Activated CD4-positive, alpha-beta T cell treated with anti-CD3 and anti-CD28 coated beads for 48 hours (primary cell): ENCODE measurements at regions not wholly inside any gene's neighbourhood (a gene's known extent, or its start where the extent isn't known, plus 50 kb on each side); places are given as distances from the start of the nearest gene placed in this dataset.

Experiments used
- DNase-seq: peaks from one replicate; pipeline ENCODE4 v3.0.0-alpha.2; 2020

DNA sequence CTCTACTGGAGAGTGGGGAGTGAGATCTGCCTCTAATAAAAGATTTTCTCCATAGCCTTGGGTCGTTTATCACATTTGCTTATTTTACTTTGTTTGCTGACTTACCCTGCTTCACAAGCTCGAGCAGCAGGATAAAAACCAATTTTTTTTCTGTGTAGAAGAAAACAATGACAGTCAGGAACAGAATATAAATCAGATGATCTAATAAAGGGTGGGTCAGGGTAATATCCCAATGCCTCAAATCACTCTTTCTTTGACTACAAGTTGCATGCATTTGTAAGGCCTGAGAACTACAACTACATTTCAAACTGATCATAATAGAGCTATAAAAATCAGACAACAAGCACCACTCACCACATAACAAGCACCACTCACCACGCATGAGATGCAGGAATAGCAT lies 174.4 kb upstream of the ADARB2 start:
- DNase-seq: no peak

DNA sequence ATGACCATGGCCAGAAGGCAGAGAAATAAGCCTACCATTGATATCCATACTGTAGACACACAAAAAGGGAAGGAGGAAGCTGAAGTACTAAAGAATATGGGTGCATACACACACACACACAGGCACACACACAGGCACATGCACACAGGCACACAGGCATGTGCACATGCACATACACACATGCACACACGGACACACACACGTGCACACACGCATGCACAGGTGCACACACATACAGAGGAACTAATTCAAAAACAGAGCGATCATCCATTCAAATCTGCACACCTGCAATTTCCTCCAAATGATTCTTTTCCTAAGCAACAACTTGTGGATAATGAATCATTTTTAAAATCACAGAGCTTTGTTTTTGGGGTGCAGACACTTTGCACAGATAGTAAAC lies 166.7 kb upstream of the ADARB2 start:
- no peak for DNase-seq

DNA sequence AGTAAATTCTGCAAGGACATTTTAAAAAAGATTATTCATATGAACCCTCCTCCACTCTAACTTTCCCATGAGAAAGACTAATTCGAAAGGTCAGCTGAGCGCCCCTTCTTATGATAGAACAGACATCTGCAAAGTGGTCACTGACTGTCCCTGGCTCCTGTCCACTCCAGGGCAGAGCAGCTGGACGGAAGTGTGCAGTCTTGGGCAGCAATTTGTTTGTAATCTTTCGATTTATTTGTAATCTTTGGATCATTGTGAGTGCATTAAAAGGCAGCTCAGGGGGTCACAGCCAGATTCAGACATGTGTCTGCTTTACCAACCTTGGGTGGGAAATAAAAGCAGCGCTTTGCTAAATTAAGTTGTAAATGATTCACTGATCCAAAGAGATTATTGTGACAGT lies 158.8 kb upstream of the ADARB2 start:
- no peak for DNase-seq

DNA sequence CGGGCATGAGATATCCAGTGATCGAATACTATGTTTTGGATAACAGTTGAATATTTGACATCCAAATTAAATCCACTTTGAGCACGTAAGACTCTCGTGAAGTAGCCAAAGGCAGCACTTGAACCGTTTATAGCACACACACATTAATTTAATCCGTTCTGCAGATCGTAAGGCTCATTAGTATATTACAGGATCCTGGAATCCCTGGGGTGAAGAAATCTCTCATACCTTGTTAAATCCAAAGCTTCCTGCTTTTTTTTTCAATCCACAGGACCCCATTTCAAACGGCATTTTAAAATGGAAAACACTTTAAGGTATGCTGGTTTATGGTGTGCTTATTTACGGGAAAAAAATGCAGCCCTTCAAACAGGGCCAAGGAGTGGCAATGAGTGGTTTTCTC lies 158.4 kb upstream of the ADARB2 start:
- DNase-seq: no peak

DNA sequence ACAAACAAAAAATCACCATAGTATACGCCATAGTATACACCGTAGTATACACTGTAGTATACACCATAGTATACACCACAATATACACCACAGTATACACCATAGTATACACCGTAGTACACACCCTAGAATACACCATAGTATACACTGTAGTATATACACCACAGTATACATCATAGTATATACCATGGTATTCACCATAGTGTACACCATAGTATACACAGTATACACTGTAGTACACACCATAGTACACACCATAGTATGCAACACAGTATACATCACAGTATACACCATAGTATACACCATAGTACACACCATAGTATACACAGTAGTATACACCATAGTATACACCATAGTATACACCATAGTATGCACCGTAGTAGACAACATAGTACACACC lies 157.6 kb upstream of the ADARB2 start:
- no peak for DNase-seq

DNA sequence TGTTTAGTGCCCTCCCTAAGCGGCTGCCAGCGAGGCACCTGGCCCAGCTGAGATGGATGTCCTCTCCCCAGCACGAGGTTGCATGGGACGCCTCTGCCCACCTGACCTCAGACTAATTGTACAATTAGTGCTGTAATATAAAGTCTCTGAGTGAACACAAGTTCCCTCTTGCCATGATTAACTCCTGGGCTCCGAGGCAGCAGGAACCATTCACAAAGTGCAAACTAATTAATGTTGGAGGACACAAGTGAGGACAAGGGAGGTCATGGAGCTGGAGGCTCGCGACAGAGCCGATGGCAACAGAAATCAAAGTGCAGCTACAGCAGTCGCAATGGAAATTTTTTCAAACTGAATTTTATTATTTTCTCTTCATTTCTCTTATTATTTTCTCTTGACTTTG lies 156.6 kb upstream of the ADARB2 start:
- DNase-seq: no peak

DNA sequence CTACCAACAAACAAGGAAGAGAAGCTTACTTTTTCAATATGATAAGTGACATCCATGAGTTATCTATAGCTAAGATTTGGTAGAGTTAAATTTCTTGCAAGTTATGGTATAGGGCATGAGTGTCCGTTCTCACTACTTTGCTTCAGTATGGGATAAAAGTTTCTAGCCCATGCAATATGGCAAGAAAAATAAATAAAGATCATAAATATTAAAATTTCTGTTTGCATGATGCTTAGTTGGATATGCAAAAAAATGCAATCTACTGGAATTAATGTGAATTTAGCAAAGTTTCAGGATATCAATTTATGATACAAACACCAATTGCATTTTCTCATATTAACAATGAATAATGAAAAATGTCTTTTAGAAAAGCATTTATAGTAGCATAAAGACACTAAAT lies 148.7 kb upstream of the ADARB2 start:
- no peak for DNase-seq

DNA sequence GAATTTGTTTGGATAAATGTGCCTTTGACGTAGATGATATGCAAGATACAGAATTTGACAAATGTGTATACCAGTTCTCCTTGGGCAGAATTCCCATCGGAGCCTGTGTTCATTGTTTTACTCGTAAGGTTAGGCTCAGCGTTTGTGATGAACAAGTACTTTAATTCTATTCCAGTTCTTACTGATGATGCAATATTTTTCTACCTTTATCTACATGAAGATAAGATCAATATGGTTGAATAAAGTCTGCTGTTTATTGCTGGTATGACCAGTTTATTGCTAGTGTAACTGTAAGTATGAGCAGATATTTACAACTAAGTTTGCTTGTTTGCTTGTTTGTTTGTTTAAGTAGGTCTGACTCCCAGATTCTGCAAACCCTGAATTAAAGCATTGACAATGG lies 145.4 kb upstream of the ADARB2 start:
- DNase-seq: no peak

DNA sequence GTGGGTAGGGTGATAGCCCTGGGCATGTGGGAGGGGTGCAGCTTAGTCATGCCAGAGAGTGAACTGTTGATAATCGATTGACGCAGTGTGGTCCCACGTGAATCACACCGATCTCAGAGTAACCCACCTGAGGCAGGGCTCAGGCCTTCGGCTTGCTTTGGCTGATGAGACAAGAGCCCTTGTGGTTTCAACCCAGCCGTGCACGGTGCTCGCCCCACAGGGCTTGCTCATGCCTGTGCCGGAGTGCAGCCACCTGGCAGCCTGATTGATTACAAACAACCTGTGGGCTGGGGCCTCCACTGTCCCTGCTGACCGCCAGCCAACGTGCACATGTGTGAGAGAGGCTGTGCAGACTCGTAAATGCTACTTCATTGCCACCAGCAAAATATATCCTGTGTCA lies 144.9 kb upstream of the ADARB2 start:
- no peak for DNase-seq

DNA sequence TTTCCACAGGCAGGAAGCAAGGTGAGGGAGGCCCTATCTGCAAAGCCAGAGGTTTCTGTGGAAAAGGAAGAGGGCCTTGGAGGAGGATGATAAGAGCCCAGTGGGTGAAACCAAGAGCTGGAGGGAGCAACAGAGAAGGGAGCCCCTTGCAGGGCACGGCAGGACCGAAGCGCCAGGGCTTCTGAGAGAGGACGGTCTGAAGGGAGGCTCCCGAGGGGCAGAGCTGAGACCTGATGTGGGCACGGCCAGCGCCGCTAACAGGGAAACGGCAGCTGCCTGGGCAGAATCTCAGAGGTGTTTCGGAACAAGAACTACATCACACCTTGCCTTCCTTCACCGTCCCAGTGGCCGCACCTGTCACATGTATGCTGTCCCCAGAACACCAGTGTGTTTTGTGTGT lies 144.3 kb upstream of the ADARB2 start:
- DNase-seq: no peak

DNA sequence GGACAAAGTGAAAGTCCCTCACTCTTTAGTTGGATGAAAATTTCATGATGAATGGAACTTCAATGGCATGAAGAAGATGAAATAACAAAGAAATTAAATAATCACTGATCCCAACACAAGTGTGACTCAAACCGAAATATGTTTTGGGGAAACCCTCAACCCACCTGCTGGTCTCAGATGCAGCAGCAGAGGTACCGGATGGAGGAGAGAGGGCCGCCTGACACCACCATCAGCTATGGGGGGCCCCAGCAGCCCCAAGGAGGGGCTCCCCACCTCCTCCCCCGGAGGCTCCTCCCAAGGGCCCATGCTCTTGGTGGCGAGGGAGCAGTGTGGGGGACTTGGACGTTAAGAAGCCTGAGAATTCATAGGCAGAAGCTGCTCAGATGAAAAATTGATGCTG lies 137.2 kb upstream of the ADARB2 start:
- no peak for DNase-seq

DNA sequence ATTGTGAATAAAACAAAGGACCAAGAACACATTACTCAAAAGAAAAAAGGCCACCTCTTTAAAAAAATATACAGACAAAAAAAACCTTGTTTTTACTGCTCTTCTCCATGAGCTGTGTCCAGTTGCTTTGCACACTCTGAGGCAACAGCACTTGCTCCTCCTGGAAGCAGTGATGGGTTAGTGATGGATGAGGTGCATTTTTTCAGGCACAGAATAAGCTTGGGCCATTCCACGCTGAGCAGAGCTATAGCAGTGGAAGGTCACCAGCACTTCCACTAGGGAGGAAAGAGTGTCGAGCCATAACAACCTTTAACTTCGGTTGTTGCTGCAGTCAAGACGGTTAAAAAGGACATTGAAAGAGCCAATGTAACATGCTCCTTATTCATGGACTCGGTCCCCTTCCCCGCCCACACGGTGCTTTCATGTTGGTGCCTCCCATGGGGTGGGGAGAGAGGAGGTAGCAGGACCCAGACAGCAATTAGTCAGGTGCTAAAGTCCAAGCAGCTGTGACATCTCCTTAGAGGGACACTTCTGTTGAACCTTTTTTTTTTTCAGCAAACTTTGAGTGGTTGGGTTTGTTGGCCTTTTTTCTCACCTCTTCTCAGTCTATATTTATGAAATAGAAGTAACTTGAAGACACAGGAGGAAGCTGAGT lies 136.5 kb upstream of the ADARB2 start:
- no peak for DNase-seq

DNA sequence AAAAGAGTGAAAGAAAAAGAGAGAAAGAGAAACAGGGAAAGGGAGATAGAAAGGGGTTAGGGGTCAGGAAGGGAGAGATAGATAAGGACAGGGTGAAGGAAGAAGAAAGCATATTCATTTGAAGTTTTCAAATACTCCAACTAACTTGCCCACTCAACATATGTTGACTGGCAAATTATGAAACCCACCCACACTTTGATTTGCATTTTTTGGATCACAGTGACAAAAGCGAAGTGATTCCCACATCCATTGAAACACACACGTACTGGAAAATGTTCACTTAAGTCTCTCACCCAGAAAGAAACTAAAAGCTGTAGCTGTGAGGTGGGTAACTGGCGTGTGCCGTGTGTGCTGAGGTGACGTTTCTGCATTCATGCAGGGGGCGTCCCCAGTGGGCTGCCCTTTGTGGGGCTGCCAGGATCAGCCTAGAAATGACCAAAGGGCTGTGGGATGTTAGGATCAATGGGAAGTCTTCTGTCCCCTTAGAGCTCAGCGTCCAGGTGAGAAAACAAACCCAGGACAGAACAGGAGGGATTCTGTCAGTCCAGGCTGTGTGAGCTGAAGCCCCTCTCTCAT lies 134.9 kb upstream of the ADARB2 start:
- no peak for DNase-seq

DNA sequence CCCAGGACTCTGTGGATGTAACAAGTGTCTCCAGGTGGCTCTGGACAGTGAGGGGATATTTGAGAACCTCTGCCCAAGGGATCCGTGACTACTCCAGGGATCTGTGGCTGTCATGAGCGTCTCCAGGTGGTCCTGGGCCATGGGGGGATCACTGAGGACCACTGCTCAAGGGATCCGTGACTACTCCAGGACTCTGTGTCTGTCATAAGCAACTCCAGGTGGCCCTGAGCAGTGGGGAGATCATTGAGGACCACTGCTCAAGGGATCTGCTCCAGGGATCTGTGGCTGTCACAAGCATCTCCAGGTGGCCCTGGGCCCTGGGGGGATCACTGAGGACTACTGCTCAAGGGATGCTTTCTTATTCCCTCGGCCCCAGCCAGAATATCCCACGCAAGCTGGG lies 133.2 kb upstream of the ADARB2 start:
- no peak for DNase-seq

DNA sequence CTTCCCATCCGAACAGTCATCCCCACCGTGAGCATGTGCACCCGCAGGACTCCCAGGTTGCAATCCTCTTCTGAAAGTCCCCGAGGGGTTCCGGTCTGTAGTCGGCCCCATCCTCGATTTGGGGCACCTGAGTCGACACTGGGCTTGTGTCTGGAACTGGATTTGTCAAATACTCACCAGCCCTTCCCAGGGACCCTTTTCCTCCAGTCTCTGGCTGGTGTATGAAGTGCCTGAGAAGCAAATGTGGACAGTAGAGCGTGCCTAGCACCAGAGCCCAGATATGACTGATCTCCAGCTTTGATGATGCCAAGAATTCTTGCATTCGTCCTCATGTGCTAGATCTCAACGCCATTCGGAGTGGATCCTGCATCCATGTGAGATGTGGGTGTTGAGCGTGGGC lies 132.5 kb upstream of the ADARB2 start:
- DNase-seq: no peak

DNA sequence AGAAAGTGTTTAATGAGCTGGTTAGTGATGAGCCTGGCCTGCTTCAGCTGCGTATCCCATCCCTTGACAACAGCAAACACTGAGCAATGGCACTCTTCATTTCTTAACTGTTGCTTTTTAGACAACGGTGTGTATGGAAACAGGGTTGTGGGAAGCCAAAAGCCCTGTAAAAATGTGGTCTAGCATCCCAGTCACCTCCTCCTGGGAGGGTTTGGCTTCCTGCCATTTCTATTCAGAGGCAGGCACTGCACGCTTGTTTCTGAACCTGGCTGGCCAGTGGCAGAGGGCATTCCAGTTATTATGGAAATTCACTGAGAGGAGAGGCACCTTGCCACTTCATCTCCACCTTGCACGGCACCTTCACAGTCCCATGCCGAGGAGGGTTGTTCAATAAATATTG lies 123.0 kb upstream of the ADARB2 start:
- no peak for DNase-seq

DNA sequence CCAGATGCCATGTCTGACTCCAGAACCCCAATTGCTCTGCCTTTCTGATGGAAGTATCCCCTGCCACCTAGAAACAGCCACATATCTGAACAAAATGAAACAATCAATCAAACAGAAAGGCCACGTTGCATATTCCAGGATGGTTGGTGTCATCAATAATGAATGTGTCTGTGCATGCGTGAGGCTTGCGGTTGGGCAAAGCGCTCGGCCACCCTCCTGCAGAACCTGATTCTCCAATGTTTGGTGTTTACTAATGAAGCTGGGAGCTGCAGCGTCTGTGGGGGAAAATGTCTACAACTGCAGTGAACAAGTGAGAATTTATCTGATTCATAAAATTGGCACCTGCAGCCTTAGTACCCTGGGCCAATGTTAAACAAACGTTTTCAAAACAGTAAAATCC lies 121.2 kb upstream of the ADARB2 start:
- no peak for DNase-seq

DNA sequence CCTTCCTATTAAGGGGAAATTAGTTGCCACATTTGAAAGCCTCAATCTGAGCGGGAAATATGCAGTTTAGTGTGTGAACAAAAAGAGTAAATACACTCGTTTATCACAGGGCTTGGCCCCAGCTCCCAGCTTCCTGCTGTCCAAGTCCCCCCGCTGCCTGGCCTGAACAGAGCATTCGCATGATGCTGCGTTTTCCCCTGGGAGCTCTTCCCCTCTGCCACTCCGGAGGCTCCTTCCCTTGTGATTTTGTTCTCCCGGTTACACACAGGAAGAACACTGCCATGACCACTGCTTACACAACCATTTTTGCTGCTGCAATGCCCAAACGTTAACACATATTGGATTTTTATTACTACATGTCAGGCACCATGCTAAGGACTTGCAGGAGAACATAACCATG lies 120.7 kb upstream of the ADARB2 start:
- no peak for DNase-seq

DNA sequence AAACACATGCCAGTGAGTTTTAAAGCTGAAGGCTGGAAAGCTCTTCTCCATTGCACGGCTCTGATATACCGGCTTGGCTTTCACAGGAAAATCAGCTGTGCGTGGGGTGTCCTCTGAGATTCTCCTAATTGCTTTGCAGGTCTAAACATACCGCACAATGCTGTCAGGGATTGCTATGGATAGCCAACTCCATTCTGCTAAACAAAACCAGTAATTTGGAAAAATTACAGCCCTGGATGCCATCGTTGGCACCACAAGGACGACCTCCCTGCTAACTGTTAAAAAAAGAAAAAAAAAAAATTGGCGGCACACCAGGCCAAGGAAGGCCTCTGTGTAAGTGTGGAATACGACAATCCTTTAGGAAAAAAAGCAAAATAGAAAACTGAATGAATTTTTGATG lies 118.6 kb upstream of the ADARB2 start:
- DNase-seq: no peak

DNA sequence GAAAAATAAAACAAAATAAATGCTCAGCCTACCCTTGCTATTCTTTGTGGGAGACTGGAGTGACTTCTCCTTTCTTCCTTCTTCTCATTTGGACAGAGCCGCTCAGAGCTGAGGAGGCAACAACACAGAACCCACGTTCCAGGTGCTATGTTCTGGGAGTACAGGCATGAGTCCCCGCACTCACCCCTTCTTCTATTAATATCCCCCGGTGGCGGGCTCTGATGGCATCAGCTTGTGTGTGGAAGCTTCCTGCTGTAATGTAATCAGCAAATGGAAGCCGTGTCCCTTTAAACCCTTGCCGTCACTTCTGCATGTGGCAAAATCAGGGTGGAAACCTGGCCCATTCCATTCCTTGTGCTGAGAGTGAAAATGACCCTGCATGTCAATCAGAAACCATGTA lies 116.9 kb upstream of the ADARB2 start:
- DNase-seq: no peak

DNA sequence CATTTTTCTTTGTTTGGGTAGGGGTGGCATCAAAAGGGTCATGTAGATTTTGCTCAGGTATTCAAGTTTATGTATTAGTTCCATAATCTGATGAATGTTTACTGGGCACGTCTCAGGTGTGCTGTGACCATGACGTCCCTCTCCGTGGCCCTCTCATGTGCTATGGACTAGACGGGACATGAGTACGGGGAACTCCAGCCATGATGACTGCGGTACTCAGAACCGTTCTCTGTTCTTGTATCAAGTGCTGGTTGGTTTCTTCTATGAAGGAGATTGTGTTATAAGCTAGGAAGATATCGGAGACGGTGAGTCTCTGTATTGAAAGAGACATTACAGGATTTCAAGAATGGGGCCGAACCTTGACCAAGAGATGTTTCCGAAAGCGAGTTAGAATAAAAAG lies 116.5 kb upstream of the ADARB2 start:
- DNase-seq: no peak

DNA sequence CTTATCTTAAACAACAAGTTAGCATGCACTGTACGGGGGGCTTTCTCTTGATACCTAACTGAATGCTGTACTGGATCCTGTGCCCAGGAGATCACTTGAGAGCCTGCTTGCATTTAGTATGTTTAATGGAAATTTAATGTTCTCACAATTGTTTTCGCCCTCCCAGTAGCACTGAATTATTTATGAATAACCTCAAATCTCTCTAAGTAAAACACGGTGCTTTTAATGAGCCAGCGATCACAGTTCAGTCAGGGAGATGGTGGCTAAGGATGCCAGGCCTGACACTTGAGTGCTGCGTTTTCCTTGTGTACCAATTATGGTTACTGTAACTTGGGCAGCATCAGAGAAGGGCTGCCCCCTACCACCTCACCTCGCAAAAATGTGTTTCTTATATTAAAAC lies 115.5 kb upstream of the ADARB2 start:
- no peak for DNase-seq

DNA sequence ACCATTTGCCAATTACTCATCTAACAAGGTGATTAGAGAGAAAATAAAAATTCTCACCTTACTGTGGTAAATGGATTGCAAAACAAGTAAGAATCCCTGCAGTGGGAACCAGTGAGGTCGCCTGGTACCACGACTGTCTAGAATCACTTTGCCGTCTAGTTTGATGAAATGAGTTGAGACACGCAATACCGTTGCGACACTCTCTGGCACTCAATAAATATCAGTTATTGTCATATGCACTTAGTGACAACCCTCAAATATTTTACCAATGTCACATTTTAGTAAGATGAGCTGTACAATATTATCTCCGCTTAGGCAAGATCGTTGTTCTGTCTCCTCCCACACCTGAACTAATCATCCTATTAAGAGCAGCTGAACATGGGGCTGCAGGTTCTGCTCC lies 114.4 kb upstream of the ADARB2 start:
- no peak for DNase-seq

DNA sequence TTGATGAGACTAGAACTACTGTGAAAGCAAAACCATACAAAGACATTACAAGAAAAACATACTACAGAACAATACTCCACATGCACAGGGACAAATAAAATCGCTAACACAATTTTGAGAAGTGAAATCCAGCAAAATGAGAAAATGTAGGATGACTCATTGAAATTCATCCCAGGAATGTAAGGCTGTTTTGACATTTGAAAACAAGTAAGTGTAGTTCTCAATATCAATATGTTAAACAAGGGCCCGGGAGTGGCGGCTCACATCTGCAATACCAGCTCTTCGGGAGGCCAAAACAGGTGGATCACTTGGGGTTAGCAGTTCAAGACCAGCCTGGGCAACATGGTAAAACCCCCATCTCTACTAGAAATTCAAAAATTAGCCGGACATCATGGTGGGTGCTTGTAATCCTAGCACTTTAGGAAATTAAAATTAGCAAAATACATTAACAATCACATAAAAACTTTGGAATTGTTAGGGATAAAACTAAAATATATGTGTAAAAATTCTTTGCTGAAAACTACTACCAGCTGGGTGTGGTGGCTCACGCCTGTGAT lies 113.7 kb upstream of the ADARB2 start:
- no peak for DNase-seq

DNA sequence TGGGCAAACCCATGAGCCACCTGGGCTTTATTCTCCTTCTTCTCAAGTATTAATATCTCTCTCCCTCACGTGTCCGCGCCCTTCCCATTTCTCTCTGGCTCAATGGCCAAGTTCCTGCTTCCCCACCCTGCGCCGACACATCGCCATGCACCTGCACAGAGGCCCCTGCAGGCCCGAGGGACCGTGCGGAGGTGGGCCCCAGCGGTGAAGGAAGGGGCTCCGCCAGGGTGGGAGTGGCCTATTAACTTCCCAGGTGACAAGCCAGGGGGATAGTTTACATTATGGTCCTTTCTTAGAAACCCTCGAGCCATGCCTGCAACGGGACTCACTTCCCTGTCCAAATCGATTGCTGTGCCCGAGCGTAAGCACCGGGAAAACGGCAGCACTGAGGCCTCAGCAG lies 110.0 kb upstream of the ADARB2 start:
- DNase-seq: no peak
